Cardiac muscle cell (in vitro differentiated cells and primary cell): ENCODE measurements at regions not wholly inside any gene's neighbourhood (a gene's known extent, or its start where the extent isn't known, plus 50 kb on each side); places are given as distances from the start of the nearest gene placed in this dataset.

Source experiments
- DNase-seq, 2 donors: peaks; one replicate each; pipeline versions ENCODE4 v3.0.0 to v3.0.0-alpha.2; 2010 to 2017; ENCODE audit warnings: low read depth in 1 of 2, low spot score in 1 of 2
- H3K27ac ChIP-seq: fragments of 200-600 bp; sonication (generic); 2 replicates; pipeline ENCODE4 v1.5.1; 2016
- H3K27me3 ChIP-seq: fragments of 200-600 bp; sonication (generic); 2 replicates; pipeline ENCODE4 v1.6.0; 2016; ENCODE audit warnings: control low read depth
- H3K36me3 ChIP-seq: fragments of 200-600 bp; sonication (generic); 2 replicates; pipeline ENCODE4 v1.5.1; 2016; ENCODE audit warnings: control low read depth
- H3K4me1 ChIP-seq: fragments of 200-600 bp; sonication (generic); 2 replicates; pipeline ENCODE4 v1.8.1; 2017; ENCODE audit warnings: low read depth, mild to moderate bottlenecking, mixed run types
- H3K4me3 ChIP-seq: fragments of 200-600 bp; sonication (generic); 2 replicates; pipeline ENCODE4 v1.5.1; 2016; ENCODE audit warnings: mild to moderate bottlenecking
- H3K9me3 ChIP-seq: fragments of 200-600 bp; sonication (generic); 2 replicates; pipeline ENCODE4 v1.5.1; 2017; ENCODE audit warnings: low read depth, mild to moderate bottlenecking, control low read depth
- TF ChIP-seq, protein P1 (sequence below): IDR thresholded peaks from 2 replicates; pipeline ENCODE4 v1.5.1; 2012; ENCODE audit warnings: low read depth, mild to moderate bottlenecking, low read length

DNA sequence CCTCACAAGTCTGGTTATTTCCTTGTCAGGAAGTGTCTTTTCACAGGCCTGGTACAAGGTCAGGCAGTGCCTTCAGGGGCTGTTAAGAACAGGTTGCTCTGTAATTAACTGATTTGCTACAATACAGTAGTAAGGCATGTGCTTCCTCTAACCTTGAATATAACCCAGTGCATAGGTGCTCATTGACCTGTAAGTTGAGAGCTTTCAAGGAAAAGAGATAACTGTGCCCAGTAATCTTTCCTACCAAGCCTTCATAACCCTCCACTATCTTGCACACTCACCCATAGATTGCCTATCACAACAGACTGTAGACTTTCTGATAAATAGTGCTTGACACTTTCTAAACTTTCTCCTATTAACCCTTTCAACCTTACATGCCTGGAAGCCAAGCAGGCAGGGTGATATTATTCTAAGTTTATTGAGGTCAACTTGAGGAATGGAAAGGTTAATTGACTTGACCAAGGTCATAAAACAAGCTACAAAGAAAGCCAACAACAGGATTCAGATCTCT is 148.1 kb downstream of the PPARGC1A start:
- H3K27ac ChIP-seq, result no peak overlapping the region
- H3K4me1 ChIP-seq, result peaks cover 7% of the 10 kb centered on the region
- no peaks in the 10 kb centered on the region for H3K36me3 ChIP-seq
- no peaks in the 10 kb centered on the region for H3K9me3 ChIP-seq
- H3K4me3 ChIP-seq, result no peak overlapping the region
- TF ChIP-seq, protein P1, sequence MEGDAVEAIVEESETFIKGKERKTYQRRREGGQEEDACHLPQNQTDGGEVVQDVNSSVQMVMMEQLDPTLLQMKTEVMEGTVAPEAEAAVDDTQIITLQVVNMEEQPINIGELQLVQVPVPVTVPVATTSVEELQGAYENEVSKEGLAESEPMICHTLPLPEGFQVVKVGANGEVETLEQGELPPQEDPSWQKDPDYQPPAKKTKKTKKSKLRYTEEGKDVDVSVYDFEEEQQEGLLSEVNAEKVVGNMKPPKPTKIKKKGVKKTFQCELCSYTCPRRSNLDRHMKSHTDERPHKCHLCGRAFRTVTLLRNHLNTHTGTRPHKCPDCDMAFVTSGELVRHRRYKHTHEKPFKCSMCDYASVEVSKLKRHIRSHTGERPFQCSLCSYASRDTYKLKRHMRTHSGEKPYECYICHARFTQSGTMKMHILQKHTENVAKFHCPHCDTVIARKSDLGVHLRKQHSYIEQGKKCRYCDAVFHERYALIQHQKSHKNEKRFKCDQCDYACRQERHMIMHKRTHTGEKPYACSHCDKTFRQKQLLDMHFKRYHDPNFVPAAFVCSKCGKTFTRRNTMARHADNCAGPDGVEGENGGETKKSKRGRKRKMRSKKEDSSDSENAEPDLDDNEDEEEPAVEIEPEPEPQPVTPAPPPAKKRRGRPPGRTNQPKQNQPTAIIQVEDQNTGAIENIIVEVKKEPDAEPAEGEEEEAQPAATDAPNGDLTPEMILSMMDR, result no peak
- no peaks in the 10 kb centered on the region for H3K27me3 ChIP-seq
- no peak for DNase-seq

DNA sequence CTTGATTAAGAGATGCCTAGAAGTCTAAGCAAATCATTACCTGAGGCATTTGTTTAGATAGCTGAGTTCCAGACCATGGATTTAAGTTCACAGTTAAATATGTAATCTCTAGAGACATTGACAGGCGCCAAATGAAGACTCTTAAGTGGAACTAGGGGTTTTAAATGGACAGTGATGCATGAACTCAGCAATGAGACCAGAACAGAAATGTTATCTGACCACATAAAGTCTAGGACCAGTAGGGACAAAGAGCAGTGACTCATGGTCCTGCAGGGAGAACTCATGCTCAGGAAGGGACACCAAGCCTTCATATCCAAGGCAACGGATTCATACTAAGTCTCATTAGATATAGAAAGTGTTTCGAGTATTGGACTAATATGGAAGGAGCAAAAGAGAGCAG is 152.3 kb downstream of the PPARGC1A start:
- H3K36me3 ChIP-seq, result no peaks in the 10 kb centered on the region
- TF ChIP-seq, protein P1, result no peak
- H3K27ac ChIP-seq, result no peak overlapping the region
- H3K9me3 ChIP-seq, result no peaks in the 10 kb centered on the region
- no peak overlapping the region for H3K4me3 ChIP-seq
- H3K4me1 ChIP-seq, result peaks cover 7% of the 10 kb centered on the region
- H3K27me3 ChIP-seq, result no peaks in the 10 kb centered on the region
- no peak for DNase-seq

DNA sequence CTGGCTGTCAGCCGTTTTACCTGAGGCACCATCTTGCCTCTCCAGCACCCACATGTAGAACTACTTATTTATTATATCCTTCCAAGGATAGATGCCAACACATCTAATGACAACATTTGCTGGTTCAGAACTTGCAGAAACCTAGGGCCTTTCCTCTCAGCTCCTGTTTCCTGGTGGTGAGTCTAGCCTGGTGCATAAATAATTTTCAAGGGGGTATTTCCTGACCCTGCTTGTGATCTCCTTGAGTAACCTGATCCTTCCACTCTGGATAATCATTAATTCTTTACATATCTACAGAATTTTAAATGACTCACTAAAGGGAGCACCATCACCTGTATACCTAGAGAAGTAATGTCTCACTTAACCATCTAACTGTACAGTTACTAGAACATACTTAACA is 153.4 kb downstream of the PPARGC1A start:
- no peaks in the 10 kb centered on the region for H3K36me3 ChIP-seq
- H3K27ac ChIP-seq, result no peak overlapping the region
- no peak overlapping the region for H3K4me3 ChIP-seq
- DNase-seq, result no peak
- peaks cover 3% of the 10 kb centered on the region for H3K4me1 ChIP-seq
- no peaks in the 10 kb centered on the region for H3K9me3 ChIP-seq
- TF ChIP-seq, protein P1, result no peak
- H3K27me3 ChIP-seq, result no peaks in the 10 kb centered on the region

DNA sequence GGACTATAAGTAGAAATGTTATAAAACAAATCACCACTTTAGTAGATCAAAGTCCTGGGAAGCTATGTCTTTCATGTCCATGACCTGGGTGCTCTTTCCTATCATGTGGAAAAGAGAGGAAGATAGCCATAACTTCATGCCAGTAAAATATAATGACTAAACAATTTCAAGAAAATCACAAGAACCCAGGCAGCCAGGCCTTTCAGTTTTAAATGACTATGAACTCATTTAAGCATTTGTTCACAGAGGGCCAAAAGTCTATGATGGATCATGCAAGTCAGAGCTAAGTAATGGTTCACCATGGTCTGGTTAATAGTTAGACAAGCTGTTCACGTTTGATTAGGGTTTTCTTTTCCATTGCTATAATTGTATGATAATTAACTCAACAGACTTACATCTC is 155.8 kb downstream of the PPARGC1A start:
- Histone ChIP-seq H3K4me3 (no peak overlapping the region), H3K27me3 (no peaks in the 10 kb centered on the region), H3K9me3 (no peaks in the 10 kb centered on the region), H3K36me3 (no peaks in the 10 kb centered on the region), H3K4me1 (no peaks in the 10 kb centered on the region), H3K27ac (no peak overlapping the region)
- TF ChIP-seq, protein P1, result no peak
- no peak for DNase-seq

DNA sequence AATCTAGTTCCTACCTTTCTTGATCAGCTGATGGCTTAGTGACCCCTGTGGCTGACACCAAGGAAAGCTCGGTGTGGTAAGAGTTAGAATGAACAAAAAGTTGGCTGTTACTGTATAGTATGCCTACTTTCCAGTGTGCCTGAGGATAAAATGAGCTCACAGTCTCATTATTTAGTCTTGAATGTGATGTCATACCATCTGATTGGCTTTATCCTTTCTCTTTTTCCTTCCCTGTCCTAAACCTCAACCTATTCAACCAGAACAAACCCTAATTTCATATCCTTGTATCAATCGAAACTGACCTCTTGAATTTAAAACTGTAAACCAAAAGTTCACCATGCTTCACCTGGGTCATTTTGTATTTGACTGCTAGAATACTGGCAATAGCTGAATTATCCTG is 156.4 kb downstream of the PPARGC1A start:
- TF ChIP-seq, protein P1, result no peak

DNA sequence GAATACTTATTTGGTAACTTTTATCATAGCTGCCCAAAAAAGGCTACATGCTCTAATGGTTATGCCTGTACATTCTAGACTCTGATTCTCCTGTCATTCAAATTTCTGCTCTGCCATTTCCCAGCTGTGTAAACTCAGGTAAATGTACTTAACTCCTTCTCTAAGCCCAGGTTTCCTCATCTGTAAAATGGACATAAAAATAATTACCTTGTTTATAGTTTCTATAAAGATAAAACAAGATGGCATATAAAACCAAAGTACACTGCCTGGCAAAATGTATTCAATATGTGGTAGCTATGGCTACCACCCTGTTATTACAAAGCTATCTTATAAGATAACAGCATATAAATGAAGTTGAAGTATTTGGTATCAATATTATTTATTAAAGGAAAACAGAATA is 158.8 kb downstream of the PPARGC1A start:
- no peak overlapping the region for H3K27ac ChIP-seq
- H3K4me1 ChIP-seq, result no peaks in the 10 kb centered on the region
- no peak for DNase-seq
- H3K36me3 ChIP-seq, result no peaks in the 10 kb centered on the region
- TF ChIP-seq, protein P1, result no peak
- no peaks in the 10 kb centered on the region for H3K27me3 ChIP-seq
- H3K4me3 ChIP-seq, result no peak overlapping the region
- no peaks in the 10 kb centered on the region for H3K9me3 ChIP-seq

More for the DNA sequence above, 156.4 kb downstream of the PPARGC1A start:
- Histone ChIP-seq H3K4me3 (no peak overlapping the region), H3K9me3 (no peaks in the 10 kb centered on the region), H3K27ac (no peak overlapping the region), H3K4me1 (no peaks in the 10 kb centered on the region), H3K27me3 (no peaks in the 10 kb centered on the region), H3K36me3 (no peaks in the 10 kb centered on the region)
- DNase-seq, result no peak
